NCI-H510A (cell line): ENCODE measurements at regions not wholly inside any gene's neighbourhood (a gene's known extent, or its start where the extent isn't known, plus 50 kb on each side); places are given as distances from the start of the nearest gene placed in this dataset.
"Not testable (repeated sequence)": the region's sequence is repeated elsewhere in the genome, so short reads cannot be mapped to it uniquely, and the experiment has no call there.

Experiments
- DNase-seq: peaks from one replicate; lab custom pipeline; 2025; lab: John Stamatoyannopoulos, UW

GRCh38 chr1:187631984-187632383 is 803.2 kb downstream of the PLA2G4A start:
- DNase-seq, result no peak

GRCh38 chr1:187634940-187635339 is 806.2 kb downstream of the PLA2G4A start:
- DNase-seq, result no peak

- no peak for DNase-seq
These were observed 810.1 kb downstream of the PLA2G4A start for GRCh38 chr1:187638733-187639434.

GRCh38 chr1:187641015-187641414 is 812.3 kb downstream of the PLA2G4A start:
- no peak for DNase-seq

GRCh38 chr1:187641463-187641862 is 812.7 kb downstream of the PLA2G4A start:
- no peak for DNase-seq

GRCh38 chr1:187641907-187642306 is 813.2 kb downstream of the PLA2G4A start:
- no peak for DNase-seq

- DNase-seq, result peak; percentile 37
These were observed 816.9 kb downstream of the PLA2G4A start for GRCh38 chr1:187645651-187646050.

GRCh38 chr1:187646536-187647107 is 817.9 kb downstream of the PLA2G4A start:
- DNase-seq, result no peak

GRCh38 chr1:187648091-187648490 is 819.3 kb downstream of the PLA2G4A start:
- no peak for DNase-seq

GRCh38 chr1:187654635-187655034 is 825.9 kb downstream of the PLA2G4A start:
- DNase-seq, result no peak

GRCh38 chr1:187655104-187655503 is 826.4 kb downstream of the PLA2G4A start:
- DNase-seq, result no peak

GRCh38 chr1:187665483-187665882 is 836.7 kb downstream of the PLA2G4A start:
- no peak for DNase-seq

- no peak for DNase-seq
These were observed 852.1 kb downstream of the PLA2G4A start for GRCh38 chr1:187680823-187681222.

- no peak for DNase-seq
These were observed 853.4 kb downstream of the PLA2G4A start for GRCh38 chr1:187682112-187682511.

GRCh38 chr1:187685333-187685732 is 856.6 kb downstream of the PLA2G4A start:
- DNase-seq, result no peak

GRCh38 chr1:187689129-187689528 is 860.4 kb downstream of the PLA2G4A start:
- no peak for DNase-seq

- DNase-seq, result no peak
These were observed 862.7 kb downstream of the PLA2G4A start for GRCh38 chr1:187691439-187691838.

GRCh38 chr1:187692799-187693198 is 864.0 kb downstream of the PLA2G4A start:
- DNase-seq, result no peak

- DNase-seq, result no peak
These were observed 867.3 kb downstream of the PLA2G4A start for GRCh38 chr1:187696073-187696472.

- DNase-seq, result not testable (repeated sequence)
These were observed 874.7 kb downstream of the PLA2G4A start for GRCh38 chr1:187703138-187704130.

GRCh38 chr1:187714470-187714869 is 885.7 kb downstream of the PLA2G4A start:
- DNase-seq, result no peak

GRCh38 chr1:187715483-187715882 is 886.7 kb downstream of the PLA2G4A start:
- no peak for DNase-seq

GRCh38 chr1:187716160-187716559 is 887.4 kb downstream of the PLA2G4A start:
- DNase-seq, result no peak
